ENCODE measurements at regions not wholly inside any gene's neighbourhood (a gene's known extent, or its start where the extent isn't known, plus 50 kb on each side); places are given as distances from the start of the nearest gene placed in this dataset.
A peak's percentile ranks its signal among the peaks of the same experiment; 100 is the strongest.

DNA sequence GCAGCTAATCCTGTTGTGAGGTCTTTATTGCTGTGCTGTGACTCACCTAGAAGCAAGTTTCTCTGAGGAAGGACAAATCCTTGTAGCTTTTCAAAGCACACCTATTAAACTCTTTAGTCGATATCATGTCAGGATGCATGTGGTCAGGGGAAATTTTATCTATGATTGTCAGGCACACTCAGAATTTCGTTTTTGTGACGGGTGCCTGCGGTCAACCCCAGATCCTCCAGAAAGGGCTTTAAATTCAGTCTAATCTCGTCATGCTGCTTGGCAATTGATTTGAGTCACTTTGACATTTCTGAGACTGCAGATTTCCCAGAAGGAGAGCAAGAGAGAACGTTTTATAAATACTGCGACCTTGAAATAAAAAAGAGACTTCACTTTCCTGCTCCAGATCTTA lies 316.9 kb downstream of the FGF9 start (continued):
- TF ChIP-seq ZNF77 (CRISPR knock-in tag; IDR thresholded peaks at IDR 0.05) = no peak
- TF ChIP-seq, protein P1, sequence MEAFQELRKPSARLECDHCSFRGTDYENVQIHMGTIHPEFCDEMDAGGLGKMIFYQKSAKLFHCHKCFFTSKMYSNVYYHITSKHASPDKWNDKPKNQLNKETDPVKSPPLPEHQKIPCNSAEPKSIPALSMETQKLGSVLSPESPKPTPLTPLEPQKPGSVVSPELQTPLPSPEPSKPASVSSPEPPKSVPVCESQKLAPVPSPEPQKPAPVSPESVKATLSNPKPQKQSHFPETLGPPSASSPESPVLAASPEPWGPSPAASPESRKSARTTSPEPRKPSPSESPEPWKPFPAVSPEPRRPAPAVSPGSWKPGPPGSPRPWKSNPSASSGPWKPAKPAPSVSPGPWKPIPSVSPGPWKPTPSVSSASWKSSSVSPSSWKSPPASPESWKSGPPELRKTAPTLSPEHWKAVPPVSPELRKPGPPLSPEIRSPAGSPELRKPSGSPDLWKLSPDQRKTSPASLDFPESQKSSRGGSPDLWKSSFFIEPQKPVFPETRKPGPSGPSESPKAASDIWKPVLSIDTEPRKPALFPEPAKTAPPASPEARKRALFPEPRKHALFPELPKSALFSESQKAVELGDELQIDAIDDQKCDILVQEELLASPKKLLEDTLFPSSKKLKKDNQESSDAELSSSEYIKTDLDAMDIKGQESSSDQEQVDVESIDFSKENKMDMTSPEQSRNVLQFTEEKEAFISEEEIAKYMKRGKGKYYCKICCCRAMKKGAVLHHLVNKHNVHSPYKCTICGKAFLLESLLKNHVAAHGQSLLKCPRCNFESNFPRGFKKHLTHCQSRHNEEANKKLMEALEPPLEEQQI (IDR thresholded peaks at IDR 0.05) = no peak
- TF ChIP-seq XRCC5 (IDR thresholded peaks at IDR 0.05; ENCODE audit: low read depth, low read length) = no peak
- TF ChIP-seq, protein P2, sequence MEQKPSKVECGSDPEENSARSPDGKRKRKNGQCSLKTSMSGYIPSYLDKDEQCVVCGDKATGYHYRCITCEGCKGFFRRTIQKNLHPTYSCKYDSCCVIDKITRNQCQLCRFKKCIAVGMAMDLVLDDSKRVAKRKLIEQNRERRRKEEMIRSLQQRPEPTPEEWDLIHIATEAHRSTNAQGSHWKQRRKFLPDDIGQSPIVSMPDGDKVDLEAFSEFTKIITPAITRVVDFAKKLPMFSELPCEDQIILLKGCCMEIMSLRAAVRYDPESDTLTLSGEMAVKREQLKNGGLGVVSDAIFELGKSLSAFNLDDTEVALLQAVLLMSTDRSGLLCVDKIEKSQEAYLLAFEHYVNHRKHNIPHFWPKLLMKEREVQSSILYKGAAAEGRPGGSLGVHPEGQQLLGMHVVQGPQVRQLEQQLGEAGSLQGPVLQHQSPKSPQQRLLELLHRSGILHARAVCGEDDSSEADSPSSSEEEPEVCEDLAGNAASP (IDR thresholded peaks at IDR 0.05) = no peak
- no peak for TF ChIP-seq NR2C1 (IDR thresholded peaks at IDR 0.05)
- no peak for TF ChIP-seq NR2C1 (tag; IDR thresholded peaks at IDR 0.05)
- TF ChIP-seq, protein P3, sequence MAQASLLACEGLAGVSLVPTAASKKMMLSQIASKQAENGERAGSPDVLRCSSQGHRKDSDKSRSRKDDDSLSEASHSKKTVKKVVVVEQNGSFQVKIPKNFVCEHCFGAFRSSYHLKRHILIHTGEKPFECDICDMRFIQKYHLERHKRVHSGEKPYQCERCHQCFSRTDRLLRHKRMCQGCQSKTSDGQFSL (CRISPR knock-in tag; IDR thresholded peaks at IDR 0.05) = no peak
- TF ChIP-seq, protein P3 (tag; IDR thresholded peaks at IDR 0.05) = no peak
- TF ChIP-seq HDGF (IDR thresholded peaks at IDR 0.05) = no peak
- peak; percentile 41; the same call in 1 of the 2 replicates for TF ChIP-seq CTBP1 (IDR thresholded peaks at IDR 0.05; ENCODE audit: borderline replicate concordance)
- TF ChIP-seq GATAD2B (IDR thresholded peaks at IDR 0.05; ENCODE audit: borderline replicate concordance) = no peak
- TF ChIP-seq, protein P4, sequence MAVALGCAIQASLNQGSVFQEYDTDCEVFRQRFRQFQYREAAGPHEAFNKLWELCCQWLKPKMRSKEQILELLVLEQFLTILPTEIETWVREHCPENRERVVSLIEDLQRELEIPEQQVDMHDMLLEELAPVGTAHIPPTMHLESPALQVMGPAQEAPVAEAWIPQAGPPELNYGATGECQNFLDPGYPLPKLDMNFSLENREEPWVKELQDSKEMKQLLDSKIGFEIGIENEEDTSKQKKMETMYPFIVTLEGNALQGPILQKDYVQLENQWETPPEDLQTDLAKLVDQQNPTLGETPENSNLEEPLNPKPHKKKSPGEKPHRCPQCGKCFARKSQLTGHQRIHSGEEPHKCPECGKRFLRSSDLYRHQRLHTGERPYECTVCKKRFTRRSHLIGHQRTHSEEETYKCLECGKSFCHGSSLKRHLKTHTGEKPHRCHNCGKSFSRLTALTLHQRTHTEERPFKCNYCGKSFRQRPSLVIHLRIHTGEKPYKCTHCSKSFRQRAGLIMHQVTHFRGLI (CRISPR knock-in tag; IDR thresholded peaks at IDR 0.05) = no peak
- no peak for TF ChIP-seq KAT8 (IDR thresholded peaks at IDR 0.05; ENCODE audit: low read depth)
- no peak for TF ChIP-seq ZNF445 (CRISPR knock-in tag; IDR thresholded peaks at IDR 0.05; ENCODE audit: low read depth)
- no peak for TF ChIP-seq ZNF282 (CRISPR knock-in tag; IDR thresholded peaks at IDR 0.05)
- no peak for TF ChIP-seq EHMT2 (IDR thresholded peaks at IDR 0.05)
- no peak for TF ChIP-seq ZNF785 (CRISPR knock-in tag; IDR thresholded peaks at IDR 0.05)
- TF ChIP-seq ADNP (tag; IDR thresholded peaks at IDR 0.05) = no peak
- TF ChIP-seq CREM (IDR thresholded peaks at IDR 0.05; ENCODE audit: low read depth) = peak; percentile 30; the same call in 1 of the 2 replicates
- TF ChIP-seq ZKSCAN8 (CRISPR knock-in tag; IDR thresholded peaks at IDR 0.05) = peak; percentile 63; the same call in 1 of the 2 replicates
- TF ChIP-seq EP400 (IDR thresholded peaks at IDR 0.05) = no peak
